Fibroblast of lung (primary cell): ENCODE measurements at regions not wholly inside any gene's neighbourhood (a gene's known extent, or its start where the extent isn't known, plus 50 kb on each side); places are given as distances from the start of the nearest gene placed in this dataset.

ENCODE experiments used
- DNase-seq, 2 donors: peaks; one replicate each; pipeline versions ENCODE4 v3.0.0 to v3.0.0-alpha.2; 2010; ENCODE audit warnings: low read depth in 2 of 2
- H2AFZ ChIP-seq: 2 replicates; pipeline ENCODE4 v1.5.1; 2012; ENCODE audit warnings: low read length, control low read depth, inconsistent platforms
- H3K27ac ChIP-seq: 2 replicates; pipeline ENCODE4 v1.5.1; 2011; ENCODE audit warnings: low read length, control low read depth; ENCODE audit not compliant: insufficient read depth
- H3K27me3 ChIP-seq: 2 replicates; pipeline ENCODE4 v1.5.1; 2011; ENCODE audit warnings: mild to moderate bottlenecking, low read length; ENCODE audit not compliant: control insufficient read depth, insufficient read depth
- H3K36me3 ChIP-seq: 2 replicates; pipeline ENCODE4 v1.5.1; 2011; ENCODE audit warnings: low read length; ENCODE audit not compliant: control insufficient read depth, insufficient read depth
- H3K4me1 ChIP-seq: 2 replicates; pipeline ENCODE4 v1.5.1; 2011; ENCODE audit warnings: low read length; ENCODE audit not compliant: control insufficient read depth, insufficient read depth; ENCODE audit errors: extremely low read depth
- H3K4me2 ChIP-seq: 2 replicates; pipeline ENCODE4 v1.5.1; 2011; ENCODE audit warnings: low read length, control low read depth; ENCODE audit not compliant: insufficient read depth; ENCODE audit errors: extremely low read depth
- H3K4me3 ChIP-seq, 4 experiments: fragments of 200-600 bp in 1 of 4; sonication (generic) in 1 of 4; replicated peaks in 1 of 4; 2 replicates each; pipeline ENCODE4 v1.5.1; 2011 to 2016; ENCODE audit warnings: low read length in 4 of 4, low read depth in 3 of 4, mild to moderate bottlenecking in 3 of 4, control low read depth in 2 of 4, inconsistent platforms in 1 of 4, mixed read lengths in 1 of 4; ENCODE audit not compliant: insufficient read depth in 1 of 4; ENCODE audit errors: control extremely low read depth in 1 of 4
- H3K79me2 ChIP-seq: 2 replicates; pipeline ENCODE4 v1.5.1; 2012; ENCODE audit warnings: mild to moderate bottlenecking, low read length, inconsistent platforms; ENCODE audit not compliant: control insufficient read depth, insufficient read depth
- H3K9ac ChIP-seq: 2 replicates; pipeline ENCODE4 v1.5.1; 2011; ENCODE audit warnings: mild to moderate bottlenecking, low read length, control low read depth; ENCODE audit not compliant: insufficient read depth
- H3K9me3 ChIP-seq: 2 replicates; pipeline ENCODE4 v1.5.1; 2012; ENCODE audit warnings: low read depth, low read length; ENCODE audit not compliant: control insufficient read depth, insufficient read depth
- H4K20me1 ChIP-seq: 2 replicates; pipeline ENCODE4 v1.5.1; 2011; ENCODE audit warnings: low read length; ENCODE audit not compliant: control insufficient read depth, insufficient read depth; ENCODE audit errors: extremely low read depth
- CTCF ChIP-seq, 2 donors: IDR thresholded peaks in 1 of 2; conservative IDR thresholded peaks in 1 of 2; 1 replicate in 1 of 2; 2 replicates in 1 of 2; pipeline ENCODE4 v1.5.1; 2011 to 2012; ENCODE audit warnings: low read length in 2 of 2, control low read depth in 1 of 2, inconsistent platforms in 1 of 2, low read depth in 1 of 2, mild to moderate bottlenecking in 1 of 2
- EZH2 ChIP-seq: IDR thresholded peaks from 2 replicates; pipeline ENCODE4 v1.5.1; 2012; ENCODE audit warnings: low read length, control low read depth, mild to moderate bottlenecking; ENCODE audit errors: missing control alignments

- Histone ChIP-seq H4K20me1 (no peaks in the 10 kb centered on the region), H3K27ac (no peak overlapping the region), H3K27me3 (peaks cover 3% of the 10 kb centered on the region), H3K4me3 (no peak overlapping the region), H3K79me2 (no peaks in the 10 kb centered on the region), H2AFZ (no peak overlapping the region), H3K36me3 (no peaks in the 10 kb centered on the region), H3K4me2 (no peak overlapping the region), H3K9ac (no peak overlapping the region), H3K4me1 (no peaks in the 10 kb centered on the region), H3K9me3 (no peaks in the 10 kb centered on the region)
- TF ChIP-seq EZH2 (no peak), CTCF (conservative IDR thresholded peaks at IDR 0.05 in 1 of 2, IDR thresholded peaks at IDR 0.05 in 1 of 2; ENCODE audit: low read depth in 1 of 2, low read length in 2 of 2) (no peak)
- no peak for DNase-seq
Observed at GRCh38 chr12:113674996-113675395, 203.3 kb upstream of the LHX5 start.

- TF ChIP-seq EZH2 (no peak), CTCF (conservative IDR thresholded peaks at IDR 0.05 in 1 of 2, IDR thresholded peaks at IDR 0.05 in 1 of 2; ENCODE audit: low read depth in 1 of 2, low read length in 2 of 2) (no peak)
- no peaks in the 10 kb centered on the region for H3K4me1 ChIP-seq
- no peak overlapping the region for H3K4me2 ChIP-seq
- DNase-seq: no peak
- H3K27me3 ChIP-seq: peaks cover 5% of the 10 kb centered on the region
- no peak overlapping the region for H3K27ac ChIP-seq
- H3K9ac ChIP-seq: no peak overlapping the region
- no peaks in the 10 kb centered on the region for H3K36me3 ChIP-seq
- H3K79me2 ChIP-seq: no peaks in the 10 kb centered on the region
- H4K20me1 ChIP-seq: no peaks in the 10 kb centered on the region
- no peak overlapping the region for H2AFZ ChIP-seq
- H3K9me3 ChIP-seq: no peaks in the 10 kb centered on the region
- no peak overlapping the region for H3K4me3 ChIP-seq
Observed at GRCh38 chr12:113674302-113674701, 202.6 kb upstream of the LHX5 start.

- Histone ChIP-seq H3K9me3 (no peaks in the 10 kb centered on the region), H3K79me2 (no peaks in the 10 kb centered on the region), H4K20me1 (no peaks in the 10 kb centered on the region), H3K4me1 (no peaks in the 10 kb centered on the region), H3K27me3 (peaks cover 5% of the 10 kb centered on the region), H2AFZ (no peak overlapping the region), H3K27ac (no peak overlapping the region), H3K36me3 (no peaks in the 10 kb centered on the region), H3K9ac (no peak overlapping the region), H3K4me2 (no peak overlapping the region), H3K4me3 (no peak overlapping the region)
- no peak for DNase-seq
- no peak for TF ChIP-seq EZH2
Observed at GRCh38 chr12:113673458-113674238, 202.0 kb upstream of the LHX5 start.
